Hepatocyte (in vitro differentiated cells): ENCODE measurements at regions not wholly inside any gene's neighbourhood (a gene's known extent, or its start where the extent isn't known, plus 50 kb on each side); places are given as distances from the start of the nearest gene placed in this dataset.

ENCODE experiments used
- EZH2 ChIP-seq: fragments of 200-600 bp; sonication (generic); IDR thresholded peaks from 2 replicates; pipeline ENCODE4 v1.6.1; 2016; ENCODE audit warnings: antibody characterized with exemption, mild to moderate bottlenecking, borderline replicate concordance
- EZH2phosphoT487 ChIP-seq: fragments of 200-600 bp; sonication (generic); IDR thresholded peaks from one replicate; pipeline ENCODE4 v1.6.1; 2018; ENCODE audit warnings: antibody characterized with exemption, mild to moderate bottlenecking, low read depth, moderate library complexity; ENCODE audit not compliant: unreplicated experiment, severe bottlenecking
- TF ChIP-seq, protein P1 (sequence below): fragments of 200-600 bp; sonication (generic); IDR thresholded peaks from 2 replicates; pipeline ENCODE4 v1.5.1; 2016; ENCODE audit warnings: antibody characterized with exemption, mild to moderate bottlenecking; ENCODE audit not compliant: poor library complexity

DNA sequence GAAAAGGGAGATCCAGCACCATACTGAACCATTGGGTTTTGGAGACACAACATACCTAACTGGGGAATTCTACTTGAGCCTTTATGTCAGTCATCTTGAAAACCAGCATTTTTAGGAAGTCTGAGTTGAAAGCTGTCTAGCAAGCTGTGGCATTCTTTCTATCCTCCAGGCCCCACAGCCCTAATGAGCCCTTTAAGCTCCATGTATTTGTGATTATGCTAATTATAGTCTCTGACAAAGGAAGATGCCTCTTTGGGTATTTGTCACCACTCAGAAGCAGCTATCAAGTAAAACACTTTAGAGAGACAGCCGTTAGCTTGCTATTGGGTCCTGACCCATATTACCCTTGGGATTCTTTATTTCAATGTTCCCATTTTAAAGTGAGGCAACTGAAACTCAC, 159.5 kb upstream of the MANEA start:
- TF ChIP-seq EZH2 (no peak), EZH2phosphoT487 (no peak)
- TF ChIP-seq, protein P1, sequence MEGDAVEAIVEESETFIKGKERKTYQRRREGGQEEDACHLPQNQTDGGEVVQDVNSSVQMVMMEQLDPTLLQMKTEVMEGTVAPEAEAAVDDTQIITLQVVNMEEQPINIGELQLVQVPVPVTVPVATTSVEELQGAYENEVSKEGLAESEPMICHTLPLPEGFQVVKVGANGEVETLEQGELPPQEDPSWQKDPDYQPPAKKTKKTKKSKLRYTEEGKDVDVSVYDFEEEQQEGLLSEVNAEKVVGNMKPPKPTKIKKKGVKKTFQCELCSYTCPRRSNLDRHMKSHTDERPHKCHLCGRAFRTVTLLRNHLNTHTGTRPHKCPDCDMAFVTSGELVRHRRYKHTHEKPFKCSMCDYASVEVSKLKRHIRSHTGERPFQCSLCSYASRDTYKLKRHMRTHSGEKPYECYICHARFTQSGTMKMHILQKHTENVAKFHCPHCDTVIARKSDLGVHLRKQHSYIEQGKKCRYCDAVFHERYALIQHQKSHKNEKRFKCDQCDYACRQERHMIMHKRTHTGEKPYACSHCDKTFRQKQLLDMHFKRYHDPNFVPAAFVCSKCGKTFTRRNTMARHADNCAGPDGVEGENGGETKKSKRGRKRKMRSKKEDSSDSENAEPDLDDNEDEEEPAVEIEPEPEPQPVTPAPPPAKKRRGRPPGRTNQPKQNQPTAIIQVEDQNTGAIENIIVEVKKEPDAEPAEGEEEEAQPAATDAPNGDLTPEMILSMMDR, result no peak
